T-helper 2 cell treated with Interferon-gamma antibody and Interleukin-4, amounts not matched to agents 100 ng/mL and 5 ng/mL, for 36 hours (primary cell): ENCODE measurements at regions not wholly inside any gene's neighbourhood (a gene's known extent, or its start where the extent isn't known, plus 50 kb on each side); places are given as distances from the start of the nearest gene placed in this dataset.
"Not testable (repeated sequence)": the region's sequence is repeated elsewhere in the genome, so short reads cannot be mapped to it uniquely, and the experiment has no call there.

Experiments
- intact Hi-C: fragments of 100-400 bp; cut with micrococcal nuclease; formaldehyde crosslinking; loops from one replicate; pipeline ENCODE4 v1.15.1; 2023

DNA sequence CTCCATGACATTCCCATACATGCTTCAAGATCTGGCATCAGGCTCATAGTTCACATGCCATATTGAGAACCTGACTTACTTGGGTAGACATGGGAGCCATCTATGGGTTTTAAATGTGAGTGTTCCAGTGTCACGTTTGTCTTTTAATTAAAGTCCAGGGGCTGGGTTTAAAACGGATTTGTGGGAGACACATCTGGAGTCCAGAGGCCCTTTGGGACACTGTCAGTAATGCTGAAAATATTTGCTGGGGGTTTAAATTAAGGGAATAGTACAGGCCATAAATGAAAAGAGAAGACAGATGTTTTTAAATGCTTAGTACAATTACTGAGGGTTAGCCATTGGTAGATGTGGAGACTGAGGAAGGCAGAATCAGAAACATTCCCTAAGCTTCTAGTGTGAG, 478.0 kb downstream of the PID1 start:
- intact Hi-C loops, result no loop called here

GRCh38 chr2:228786901-228787300, 484.2 kb downstream of the PID1 start:
- intact Hi-C loops, result no loop called here

GRCh38 chr2:228782281-228782680, 488.8 kb downstream of the PID1 start:
- intact Hi-C loops, result no loop called here

- intact Hi-C loops, result no loop called here
Observed at GRCh38 chr2:228777855-228778355, 493.2 kb downstream of the PID1 start.

- intact Hi-C loops, result no loop called here
Observed at GRCh38 chr2:228774548-228774947, 496.5 kb downstream of the PID1 start.

DNA sequence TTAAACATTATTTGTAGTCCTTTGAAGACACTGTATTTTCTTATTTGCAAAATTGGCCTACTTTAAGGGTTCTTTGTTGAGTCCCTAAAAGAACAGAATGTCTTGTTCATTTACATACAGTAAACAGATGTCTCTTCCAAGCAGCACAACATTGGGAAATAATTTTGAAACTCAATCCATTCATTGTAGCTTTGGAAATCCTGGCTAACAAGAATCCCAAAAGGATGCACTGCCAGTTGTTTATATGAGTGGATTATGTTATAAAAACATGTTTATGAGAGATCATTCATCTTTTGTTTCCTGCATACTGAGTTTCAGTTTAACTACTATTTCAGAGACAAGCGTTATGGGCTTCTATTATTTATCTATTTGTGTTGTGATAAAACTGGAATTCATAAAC, 499.3 kb downstream of the PID1 start:
- intact Hi-C loops, result no loop called here

DNA sequence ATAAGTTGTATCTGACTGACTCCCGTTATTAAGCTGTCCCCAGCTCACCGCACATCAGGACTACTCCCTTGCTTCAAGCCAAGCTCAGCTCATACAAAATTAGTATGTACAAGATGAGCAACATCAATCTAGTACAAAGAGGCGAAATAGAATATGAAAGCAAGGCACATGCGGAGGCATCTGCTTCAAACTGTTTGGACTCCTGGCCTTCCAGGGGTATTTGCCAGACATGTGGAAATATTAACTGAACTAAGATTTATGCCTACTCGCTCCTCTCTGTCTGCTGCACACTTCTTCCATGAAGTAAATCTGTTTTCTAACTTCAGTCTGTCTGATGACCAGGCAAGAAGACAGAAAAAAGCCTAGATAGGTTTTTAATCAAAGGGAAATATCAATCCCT, 499.8 kb downstream of the PID1 start:
- intact Hi-C loops, result no loop called here

- intact Hi-C loops, result no loop called here
Observed at GRCh38 chr2:228768818-228769217, 502.3 kb downstream of the PID1 start.

- intact Hi-C loops, result not testable (repeated sequence)
Observed at GRCh38 chr2:228768141-228768540, 502.9 kb downstream of the PID1 start.

DNA sequence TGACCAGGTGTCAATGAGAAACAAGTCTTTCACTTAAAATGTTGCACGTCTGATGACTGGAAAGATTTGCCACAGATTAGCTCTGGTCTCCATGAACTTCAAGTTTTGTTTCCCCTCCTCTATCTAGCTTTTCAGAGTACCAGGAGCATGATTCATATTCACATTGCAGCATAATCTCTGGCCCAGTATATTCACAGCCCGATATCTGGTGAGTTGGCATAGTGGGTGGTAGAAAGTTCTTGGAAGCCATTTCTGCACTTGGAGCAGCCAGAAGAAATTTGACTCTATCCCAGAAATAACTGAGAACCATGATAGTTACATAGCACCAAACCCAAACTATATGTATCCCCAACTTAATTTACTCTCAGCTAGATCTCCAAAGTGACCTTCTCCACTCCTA, 503.9 kb downstream of the PID1 start:
- intact Hi-C loops, result no loop called here

DNA sequence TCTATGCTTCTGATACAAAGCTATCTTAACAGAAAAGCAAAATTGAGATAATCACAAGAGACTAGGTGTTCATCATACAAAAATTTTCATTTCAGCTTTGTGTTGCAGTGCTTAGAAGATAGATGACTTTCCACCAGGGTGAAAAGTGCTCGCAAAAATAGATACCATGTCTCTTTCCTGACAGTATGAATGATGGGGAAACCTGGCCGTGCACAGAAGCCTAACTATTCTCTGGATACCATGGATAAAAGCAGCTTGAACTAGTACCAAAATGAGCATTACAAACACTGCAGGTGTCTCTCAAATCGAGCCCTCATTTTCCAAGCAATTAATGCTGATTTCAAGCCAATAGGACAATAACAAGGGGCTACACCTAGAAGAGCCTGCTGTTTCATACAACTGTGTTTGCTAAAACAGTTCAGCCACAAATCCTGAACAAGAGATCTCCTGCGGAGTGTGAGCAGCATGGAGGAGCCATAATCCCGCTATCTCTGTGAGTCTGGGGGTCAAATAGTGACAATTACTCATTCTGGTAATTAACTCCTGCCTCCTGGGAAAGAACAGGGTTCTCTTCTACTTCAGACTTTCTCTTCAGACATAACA, 507.6 kb downstream of the PID1 start:
- intact Hi-C loops, result no loop called here

DNA sequence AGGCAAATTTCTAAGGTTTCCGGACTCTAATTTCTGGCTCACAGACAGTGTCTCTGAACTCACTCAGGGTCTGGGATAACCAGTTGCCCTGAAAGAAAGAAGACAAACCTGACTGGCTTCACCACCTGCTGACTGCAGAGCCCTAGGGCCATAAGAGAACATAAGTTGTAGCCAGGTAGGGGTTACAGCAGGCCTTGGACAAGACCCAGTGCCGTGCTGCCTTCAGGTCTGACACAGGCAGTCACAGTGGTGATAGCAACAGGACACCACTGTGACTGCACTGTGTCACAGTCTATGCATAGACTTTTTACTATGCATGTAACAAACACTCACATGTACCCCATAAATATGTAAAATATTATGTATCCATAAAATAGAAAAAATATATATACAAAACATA, 508.5 kb downstream of the PID1 start:
- intact Hi-C loops, result no loop called here

DNA sequence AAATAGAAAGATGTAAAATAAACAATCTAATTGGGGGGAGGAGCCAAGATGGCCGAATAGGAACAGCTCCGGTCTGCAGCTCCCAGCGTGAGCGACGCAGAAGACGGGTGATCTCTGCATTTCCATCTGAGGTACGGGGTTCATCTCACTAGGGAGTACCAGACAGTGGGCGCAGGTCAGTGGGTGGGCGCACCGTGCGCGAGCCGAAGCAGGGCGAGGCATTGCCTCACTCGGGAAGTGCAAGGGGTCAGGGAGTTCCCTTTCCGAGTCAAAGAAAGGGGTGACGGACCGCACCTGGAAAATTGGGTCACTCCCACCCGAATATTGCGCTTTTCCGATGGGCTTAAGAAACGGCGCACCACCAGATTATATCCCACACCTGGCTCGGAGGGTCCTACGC, 515.4 kb downstream of the PID1 start:
- intact Hi-C loops, result not testable (repeated sequence)

GRCh38 chr2:228747483-228747882, 523.6 kb downstream of the PID1 start:
- intact Hi-C loops, result no loop called here

DNA sequence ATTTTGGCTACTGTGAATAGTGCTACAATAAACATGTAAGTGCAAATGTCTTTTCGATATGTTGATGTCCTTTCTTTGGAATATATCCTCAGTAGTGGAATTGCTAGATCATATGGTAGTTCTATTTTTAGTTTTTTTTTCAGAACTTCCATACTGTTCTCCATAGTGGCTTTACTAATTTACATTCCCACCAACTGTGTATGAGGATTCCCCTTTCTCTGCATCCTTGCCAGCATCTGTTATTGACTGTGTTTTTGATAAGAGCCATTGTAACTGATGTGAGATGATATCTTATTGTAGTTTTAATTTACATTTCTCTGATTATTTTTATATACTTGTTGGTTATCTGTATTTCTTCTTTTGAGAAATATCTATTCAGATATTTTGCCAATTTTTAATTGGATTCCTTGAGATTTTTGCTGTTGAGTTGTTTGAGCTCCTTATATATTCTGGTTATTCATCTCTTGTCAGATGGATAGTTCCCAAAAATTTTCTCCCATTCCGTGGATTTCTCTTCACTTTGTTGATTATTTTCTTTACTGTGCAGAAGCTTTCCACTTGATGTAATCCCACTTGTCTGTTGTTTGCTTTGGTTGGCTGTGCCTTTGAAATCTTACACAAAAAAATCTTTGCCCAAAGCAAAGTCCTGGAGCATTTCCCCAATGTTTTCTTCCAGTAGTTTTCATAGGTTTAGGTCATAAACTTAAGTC, 532.3 kb downstream of the PID1 start:
- intact Hi-C loops, result no loop called here

GRCh38 chr2:228735697-228736096, 535.4 kb downstream of the PID1 start:
- intact Hi-C loops, result no loop called here

- intact Hi-C loops, result no loop called here
Observed at GRCh38 chr2:228731517-228731916, 539.6 kb downstream of the PID1 start.

DNA sequence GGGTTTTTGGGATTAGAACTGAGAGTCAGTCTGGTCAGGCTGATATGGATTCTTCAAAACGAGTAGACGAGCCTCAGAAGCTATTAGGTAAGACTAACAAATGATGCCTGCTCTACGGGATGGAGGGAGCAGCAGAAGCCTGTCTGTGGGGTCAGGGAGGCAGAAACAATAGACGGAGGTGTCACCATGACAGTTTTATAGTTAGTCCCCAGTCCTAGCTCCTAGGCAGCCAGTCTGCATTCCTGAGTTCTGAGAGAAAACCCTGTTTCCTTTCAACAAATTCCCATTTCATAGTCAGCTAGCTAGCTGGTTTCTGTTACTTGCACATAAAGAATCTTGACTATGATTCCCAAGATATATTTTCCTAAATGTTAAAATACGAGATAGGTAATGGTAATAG, 542.1 kb downstream of the PID1 start:
- intact Hi-C loops, result no loop called here

DNA sequence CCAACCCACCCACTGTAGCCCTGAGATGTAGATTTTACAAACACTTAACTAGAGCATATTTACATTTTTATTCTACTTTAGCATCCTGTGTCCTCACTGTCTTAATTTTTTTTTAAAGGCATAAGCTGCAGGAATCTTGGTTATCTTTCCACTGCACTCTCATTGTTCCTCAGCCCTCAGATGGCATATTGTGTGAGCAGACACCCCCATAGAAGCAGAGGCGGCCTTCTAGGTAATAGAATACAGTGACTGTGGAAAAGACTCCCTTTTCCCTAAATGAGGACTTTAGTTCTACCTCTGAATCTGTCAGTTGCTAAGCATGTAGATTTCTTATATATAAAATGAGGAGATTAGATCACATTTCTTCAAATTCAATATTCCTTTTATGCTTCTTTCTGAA, 543.5 kb upstream of the SPHKAP start:
- intact Hi-C loops, result no loop called here

DNA sequence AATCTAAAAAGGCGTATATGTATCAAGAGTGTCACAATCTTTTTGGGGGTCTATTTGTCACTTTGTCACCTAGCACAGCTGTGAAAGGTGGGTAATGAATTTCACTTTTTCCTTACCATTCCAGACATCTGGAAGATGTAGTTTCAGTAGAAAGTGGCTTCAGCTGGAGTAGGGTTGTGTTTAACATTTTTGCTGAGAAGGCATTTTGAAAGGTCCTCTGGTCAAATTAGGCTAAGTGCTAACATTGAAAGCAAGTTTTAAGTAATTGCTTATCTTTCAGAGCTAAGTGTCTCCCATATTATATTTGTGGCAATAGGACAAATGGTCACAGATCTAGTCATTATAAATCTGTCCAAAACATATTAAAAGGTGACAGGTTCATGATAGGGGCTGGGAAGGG, 542.1 kb upstream of the SPHKAP start:
- intact Hi-C loops, result no loop called here

GRCh38 chr2:228722311-228722710, 540.8 kb upstream of the SPHKAP start:
- intact Hi-C loops, result no loop called here

DNA sequence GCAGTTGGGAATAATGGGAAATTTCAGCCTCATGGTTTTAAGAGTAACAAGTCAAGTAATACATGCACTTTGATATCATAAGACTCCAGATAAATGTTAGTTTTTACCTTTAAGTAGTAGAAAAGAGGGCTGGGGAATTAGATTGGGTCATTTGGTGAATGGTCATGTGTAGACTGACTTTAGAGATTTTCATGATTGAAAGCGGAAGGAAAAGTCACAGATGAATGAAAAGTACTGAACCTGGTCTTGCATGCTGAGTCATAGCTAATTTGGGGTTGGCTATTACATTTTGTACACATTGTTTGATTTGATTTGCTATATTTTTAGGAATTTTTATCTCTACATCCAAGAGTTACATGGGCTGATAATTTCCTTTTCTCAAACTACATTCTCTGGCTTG, 539.4 kb upstream of the SPHKAP start:
- intact Hi-C loops, result no loop called here

DNA sequence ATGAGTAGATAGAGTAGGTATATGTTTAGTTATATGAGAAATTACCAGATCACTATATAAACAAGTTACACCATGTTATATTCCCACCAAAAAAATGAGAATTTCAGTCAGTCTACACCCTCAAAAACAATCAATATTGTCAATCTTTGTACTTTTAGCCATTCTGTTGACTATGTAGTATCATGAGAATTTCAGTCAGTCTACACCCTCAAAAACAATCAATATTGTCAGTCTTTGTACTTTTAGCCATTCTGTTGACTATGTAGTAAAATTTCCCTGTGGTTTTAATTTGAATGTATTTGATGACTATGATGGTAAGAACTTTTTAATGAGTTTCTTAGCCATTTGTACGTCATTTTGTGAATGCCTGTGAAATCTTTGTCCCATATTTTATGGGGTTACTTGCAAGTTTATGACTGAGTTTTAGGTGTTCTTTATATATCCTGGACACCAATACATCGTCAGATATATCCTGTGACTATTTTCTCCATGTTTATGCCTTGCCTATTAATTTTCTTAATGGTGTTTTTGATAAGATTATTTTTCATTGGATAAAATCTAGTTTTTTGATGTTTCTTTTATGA, 528.4 kb upstream of the SPHKAP start:
- intact Hi-C loops, result no loop called here
